Thyroid gland (tissue), 4 donors: ENCODE measurements at regions not wholly inside any gene's neighbourhood (a gene's known extent, or its start where the extent isn't known, plus 50 kb on each side); places are given as distances from the start of the nearest gene placed in this dataset.

Experiments used
- CTCF ChIP-seq, 6 experiments: fragments of 200-600 bp in 3 of 6; fragments of 450-650 bp in 3 of 6; sonication (generic) in 3 of 6; IDR thresholded peaks; one replicate each; pipeline ENCODE4 v1.5.1; 2016 to 2019; ENCODE audit warnings: antibody characterized with exemption in 6 of 6, mild to moderate bottlenecking in 2 of 6, inconsistent platforms in 1 of 6, moderate library complexity in 1 of 6
- POLR2A ChIP-seq, 2 donors: fragments of 450-650 bp; IDR thresholded peaks; one replicate each; pipeline ENCODE4 v1.6.1; 2017; ENCODE audit warnings: antibody characterized with exemption in 2 of 2, mild to moderate bottlenecking in 2 of 2, moderate library complexity in 1 of 2

DNA sequence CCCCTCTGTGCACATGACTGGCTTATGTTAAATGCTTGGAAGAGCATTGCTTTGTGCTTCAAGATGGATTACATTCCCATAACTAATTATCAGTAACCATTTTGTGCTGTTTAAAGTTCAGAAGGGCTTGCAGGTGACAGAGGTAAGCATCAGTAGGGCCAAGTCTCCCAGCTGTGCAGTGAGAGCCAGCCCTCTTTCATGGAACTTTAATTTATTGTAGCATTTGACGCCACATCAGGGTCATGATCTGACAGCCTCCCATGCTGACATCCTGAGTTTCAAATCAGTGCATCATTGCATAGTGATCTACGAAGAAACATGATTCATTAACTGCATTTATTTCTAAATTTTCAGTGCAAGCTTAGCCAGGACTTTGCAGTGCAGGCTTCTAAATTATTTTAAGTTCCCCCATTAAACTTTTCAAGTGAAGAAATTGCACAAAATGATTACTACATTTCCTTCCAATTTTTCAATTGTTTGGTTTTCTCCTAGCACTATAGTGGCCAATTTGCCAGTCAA lies 380.9 kb downstream of the UTRN start:
- TF ChIP-seq POLR2A (IDR thresholded peaks at IDR 0.05) (no peak), CTCF (IDR thresholded peaks at IDR 0.05) (no peak)
